NB4 (cell line): ENCODE measurements at regions not wholly inside any gene's neighbourhood (a gene's known extent, or its start where the extent isn't known, plus 50 kb on each side); places are given as distances from the start of the nearest gene placed in this dataset.

Source experiments
- MYC ChIP-seq: IDR thresholded peaks from 2 replicates; pipeline ENCODE4 v1.6.1; 2011; ENCODE audit warnings: low read depth, low read length
- TF ChIP-seq, protein P1 (sequence below): IDR thresholded peaks from one replicate; pipeline ENCODE4 v1.5.1; 2012; ENCODE audit warnings: low read depth, low read length

DNA sequence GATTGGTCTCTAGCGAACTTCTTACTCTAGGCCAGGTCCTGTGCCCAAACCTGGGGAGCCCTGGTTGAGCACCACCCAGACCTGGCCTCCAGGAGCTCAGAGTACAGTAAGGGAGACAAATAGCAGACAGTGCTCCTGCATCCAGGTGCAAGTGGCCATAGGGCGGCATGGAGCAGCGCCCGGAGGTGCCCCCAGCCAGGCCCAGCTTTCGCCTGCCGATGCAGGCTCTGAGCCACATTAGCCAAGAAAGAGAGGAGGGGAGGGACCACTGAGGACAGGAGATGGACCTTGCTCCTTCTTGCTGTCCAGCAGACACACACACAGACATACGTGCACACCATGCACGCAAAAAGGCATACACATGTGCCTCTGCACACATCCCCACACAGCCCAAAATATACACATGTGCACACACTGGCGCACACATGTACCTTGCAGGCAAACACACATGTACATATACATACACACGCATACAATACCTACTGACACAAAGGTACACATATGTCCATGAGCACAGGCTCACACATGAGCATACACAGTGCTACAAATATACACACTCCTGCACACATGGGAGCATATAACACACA lies 68.7 kb upstream of the FGF3 start:
- TF ChIP-seq, protein P1, sequence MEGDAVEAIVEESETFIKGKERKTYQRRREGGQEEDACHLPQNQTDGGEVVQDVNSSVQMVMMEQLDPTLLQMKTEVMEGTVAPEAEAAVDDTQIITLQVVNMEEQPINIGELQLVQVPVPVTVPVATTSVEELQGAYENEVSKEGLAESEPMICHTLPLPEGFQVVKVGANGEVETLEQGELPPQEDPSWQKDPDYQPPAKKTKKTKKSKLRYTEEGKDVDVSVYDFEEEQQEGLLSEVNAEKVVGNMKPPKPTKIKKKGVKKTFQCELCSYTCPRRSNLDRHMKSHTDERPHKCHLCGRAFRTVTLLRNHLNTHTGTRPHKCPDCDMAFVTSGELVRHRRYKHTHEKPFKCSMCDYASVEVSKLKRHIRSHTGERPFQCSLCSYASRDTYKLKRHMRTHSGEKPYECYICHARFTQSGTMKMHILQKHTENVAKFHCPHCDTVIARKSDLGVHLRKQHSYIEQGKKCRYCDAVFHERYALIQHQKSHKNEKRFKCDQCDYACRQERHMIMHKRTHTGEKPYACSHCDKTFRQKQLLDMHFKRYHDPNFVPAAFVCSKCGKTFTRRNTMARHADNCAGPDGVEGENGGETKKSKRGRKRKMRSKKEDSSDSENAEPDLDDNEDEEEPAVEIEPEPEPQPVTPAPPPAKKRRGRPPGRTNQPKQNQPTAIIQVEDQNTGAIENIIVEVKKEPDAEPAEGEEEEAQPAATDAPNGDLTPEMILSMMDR: no peak
- TF ChIP-seq MYC: no peak
